UCSD-AML1 (cell line): ENCODE measurements at regions not wholly inside any gene's neighbourhood (a gene's known extent, or its start where the extent isn't known, plus 50 kb on each side); places are given as distances from the start of the nearest gene placed in this dataset.
"Not testable (repeated sequence)": the region's sequence is repeated elsewhere in the genome, so short reads cannot be mapped to it uniquely, and the experiment has no call there.

Source experiments
- DNase-seq: peaks from one replicate; lab custom pipeline; 2025; ENCODE audit not compliant: unreplicated experiment; lab: John Stamatoyannopoulos, UW

DNA sequence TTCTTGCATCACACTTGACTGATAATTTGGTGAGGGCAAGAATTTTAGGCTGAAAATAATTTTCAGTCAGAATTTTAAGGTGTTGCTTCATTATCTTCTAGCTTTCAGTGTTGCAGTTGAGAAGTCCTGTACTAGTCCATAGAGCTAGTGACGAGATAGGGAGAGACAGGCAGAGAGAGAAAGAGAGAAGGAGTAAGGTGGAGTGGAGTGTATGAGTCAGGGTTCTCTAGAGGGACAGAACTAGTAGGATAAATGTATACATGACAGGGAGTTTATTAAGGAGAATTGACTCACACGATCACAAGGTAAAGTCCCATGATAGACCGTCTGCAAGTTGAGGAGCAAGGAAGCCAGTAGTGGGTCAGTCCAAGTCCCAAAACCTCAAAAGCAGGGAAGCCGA is 127.2 kb downstream of the UTP18 start:
- DNase-seq, result no peak

DNA sequence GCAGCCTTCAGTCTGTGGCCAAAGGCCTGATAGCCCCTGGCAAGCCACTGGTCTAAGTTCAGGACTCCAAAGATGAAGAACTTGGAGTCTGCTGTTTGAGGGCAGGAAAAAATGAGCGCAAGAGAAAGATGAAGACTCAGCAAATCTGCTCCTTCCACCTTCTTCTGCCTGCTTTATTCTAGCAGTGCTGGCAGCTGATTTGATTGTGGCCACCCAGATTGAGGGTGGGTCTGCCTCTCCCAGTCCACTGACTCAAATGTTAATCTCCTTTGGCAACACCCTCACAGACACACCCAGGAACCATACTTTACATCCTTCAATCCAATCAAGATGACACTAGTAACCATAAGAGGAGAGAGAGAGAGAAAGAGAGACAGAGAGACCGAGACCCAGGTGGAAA is 127.6 kb downstream of the UTP18 start:
- DNase-seq, result no peak

DNA sequence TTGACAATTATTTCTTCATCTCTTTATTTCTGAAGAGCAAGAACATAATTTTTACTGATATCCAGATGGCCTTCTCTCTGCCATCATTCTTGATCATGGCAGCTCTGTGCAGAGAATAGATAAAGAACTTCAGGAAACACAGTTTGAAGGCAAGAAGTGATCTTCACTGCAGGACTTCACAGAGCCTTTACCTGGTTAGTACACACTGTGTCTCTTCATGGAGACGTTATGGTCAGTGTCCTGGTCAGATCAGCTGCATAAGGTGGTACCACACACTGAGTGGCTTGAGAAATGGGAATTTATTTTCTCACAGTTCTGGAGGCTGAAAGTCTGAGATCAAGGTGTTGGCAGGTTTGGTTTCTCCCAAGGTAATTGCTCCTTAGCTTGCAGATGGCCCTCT is 129.5 kb downstream of the UTP18 start:
- no peak for DNase-seq

DNA sequence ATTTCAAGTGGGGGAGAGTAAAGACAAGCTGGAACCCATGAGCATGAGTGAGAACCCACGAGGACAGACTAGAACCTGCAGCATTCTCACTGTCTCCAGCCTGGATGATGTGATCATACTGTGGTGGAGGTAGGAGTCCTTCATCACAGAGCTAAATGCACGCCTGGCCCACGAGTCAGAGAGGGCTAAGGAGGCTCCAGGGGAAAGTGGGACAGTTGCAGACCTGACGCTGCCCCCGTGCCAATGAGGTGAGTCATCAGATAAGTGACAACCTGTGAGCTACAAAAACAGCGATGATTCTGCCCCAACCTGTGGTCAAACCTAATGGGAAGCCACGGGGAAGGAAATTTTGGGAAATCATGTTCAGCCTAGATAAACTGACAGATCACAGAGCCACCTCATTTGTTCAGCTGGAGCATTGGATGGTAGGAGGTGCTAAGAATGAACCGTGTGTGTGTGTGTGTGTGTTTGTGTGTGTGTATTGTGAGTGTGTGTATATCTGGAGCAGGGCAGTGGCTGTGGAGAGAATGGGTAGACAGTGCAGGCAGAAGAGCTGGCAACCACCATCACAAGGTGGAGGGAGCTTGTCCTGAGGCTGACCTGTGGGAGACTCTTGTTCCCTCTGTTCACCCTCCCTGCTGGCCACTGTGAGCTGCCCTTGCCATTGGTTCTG is 131.8 kb downstream of the UTP18 start:
- no peak for DNase-seq

DNA sequence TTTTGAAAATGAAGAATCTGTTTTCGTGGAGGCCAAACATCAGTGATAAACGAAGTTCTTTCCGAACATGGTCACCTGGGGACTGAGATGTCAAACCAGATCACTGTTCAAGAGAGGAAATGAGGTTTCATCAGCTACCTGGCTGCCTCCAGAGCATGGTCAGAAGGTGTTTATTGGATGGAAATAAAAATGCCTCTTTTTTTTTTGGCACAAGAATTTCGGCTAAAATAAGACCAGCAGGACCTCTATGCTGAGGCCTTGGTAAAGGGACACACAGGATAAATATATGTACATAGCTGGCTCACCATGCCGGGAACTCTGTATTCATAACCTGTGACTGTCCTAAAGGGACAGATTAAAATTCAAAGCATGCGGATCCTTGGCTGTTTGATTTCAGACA is 135.3 kb downstream of the UTP18 start:
- no peak for DNase-seq

DNA sequence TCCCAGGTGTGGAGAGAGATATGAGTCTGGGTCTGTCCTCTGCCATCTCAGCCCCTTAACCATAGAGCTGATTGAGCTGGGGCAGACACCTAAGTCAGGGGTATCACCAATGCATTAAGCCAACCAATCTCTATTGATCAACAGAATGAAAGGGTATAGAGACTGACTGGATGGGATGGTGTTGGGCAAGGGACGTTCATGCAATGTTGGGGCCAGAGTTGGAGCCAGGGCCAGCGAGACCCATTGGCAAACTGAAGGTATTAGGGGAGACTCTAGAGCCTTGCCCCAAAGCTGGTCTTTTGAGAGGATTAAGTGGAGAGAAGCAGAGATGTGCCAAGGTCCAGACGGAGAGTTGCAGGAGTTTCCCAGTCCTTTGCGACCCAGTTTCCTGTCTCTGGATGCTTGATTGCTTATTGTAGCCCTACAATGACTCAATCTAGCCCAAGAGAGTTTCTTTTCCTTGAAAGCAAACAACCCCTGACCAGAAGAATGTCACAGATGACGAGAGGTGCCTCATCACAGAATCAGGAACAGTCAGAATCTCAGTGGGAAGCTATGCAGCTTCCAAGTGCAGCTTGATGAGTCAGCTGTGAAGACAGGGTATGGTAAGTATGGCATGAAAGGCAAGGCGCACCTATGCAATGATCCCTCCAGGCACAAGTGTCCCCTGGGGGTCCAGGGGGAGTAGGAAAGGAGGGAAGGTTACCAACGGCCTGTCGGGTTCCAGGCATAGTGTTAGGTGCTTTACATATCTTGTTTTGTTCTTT is 137.2 kb downstream of the UTP18 start:
- DNase-seq, result no peak

DNA sequence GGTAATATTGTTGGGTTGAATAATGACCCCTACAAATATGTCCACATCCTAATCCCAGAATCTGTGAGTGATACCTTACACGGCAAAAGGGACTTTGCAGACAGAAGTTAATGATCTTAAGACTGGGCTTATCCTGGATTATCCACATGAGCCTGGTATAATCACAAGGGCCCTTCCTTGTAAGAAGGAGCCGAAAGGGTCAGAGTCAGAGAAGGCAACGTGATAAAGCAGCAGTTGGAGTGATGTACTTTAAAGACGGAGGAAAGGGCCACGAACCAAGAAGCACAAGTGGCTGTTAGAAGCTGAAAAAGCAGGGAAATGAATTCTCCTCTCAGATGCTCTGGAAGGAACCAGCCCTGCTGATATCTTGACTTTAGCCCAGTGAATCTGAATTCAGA is 137.8 kb downstream of the UTP18 start:
- no peak for DNase-seq

DNA sequence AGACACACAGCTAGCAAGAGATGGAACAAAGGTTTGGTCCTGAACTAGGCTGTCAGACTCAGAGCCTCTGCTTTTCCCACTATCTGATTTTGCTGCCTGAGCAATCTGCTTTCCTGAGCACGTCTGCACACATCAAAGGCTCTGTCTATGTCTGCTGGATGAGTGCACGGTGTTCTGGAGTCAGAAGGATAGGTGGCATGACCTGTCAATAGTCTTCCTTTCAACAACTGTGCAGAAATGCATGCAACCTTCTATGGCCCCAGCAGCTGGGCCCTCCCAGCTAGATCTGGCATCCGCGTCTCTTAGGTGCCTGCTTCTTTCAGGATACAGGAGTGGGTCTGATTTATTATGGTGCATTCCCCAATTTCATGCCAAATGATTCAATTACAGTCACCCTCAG is 138.3 kb downstream of the UTP18 start:
- no peak for DNase-seq

DNA sequence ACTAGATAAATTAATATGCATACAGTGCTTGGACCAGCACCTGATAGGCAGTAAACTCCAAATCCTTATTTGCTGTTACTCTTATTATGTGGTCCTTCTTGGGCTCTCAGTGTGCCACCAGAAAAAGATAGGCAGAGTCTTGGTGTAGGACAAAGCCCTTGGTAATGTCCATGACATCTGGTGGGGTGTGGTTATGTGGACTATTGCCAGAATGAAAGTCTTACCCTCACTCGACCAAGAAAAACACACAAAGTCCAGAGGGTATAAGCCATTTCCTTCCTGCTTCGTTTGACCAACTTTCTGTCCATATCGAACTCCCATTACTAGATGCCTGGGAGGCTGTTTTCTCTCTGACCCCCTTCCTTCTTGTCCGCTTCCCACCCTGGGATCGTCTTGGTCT is 140.9 kb downstream of the UTP18 start:
- DNase-seq, result no peak

DNA sequence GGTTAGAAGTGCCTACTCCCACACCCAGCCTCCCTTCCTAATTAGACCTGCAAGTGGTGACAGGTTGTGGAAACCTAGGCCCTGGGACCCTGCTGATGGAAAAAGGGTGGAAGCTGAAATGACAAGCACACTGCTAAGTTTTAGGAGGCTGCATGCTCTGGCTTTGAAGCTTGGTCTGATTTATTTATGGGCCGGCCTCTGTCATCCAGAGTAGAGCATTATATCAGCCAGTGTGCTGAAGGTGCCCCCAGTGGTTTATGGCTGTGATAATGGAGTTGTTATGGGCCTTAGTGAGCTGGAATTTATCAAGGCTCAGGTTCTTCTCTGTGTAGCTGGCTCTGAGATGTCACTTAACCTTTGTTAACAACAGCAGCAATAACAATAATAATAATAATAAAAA is 142.6 kb downstream of the UTP18 start:
- no peak for DNase-seq

DNA sequence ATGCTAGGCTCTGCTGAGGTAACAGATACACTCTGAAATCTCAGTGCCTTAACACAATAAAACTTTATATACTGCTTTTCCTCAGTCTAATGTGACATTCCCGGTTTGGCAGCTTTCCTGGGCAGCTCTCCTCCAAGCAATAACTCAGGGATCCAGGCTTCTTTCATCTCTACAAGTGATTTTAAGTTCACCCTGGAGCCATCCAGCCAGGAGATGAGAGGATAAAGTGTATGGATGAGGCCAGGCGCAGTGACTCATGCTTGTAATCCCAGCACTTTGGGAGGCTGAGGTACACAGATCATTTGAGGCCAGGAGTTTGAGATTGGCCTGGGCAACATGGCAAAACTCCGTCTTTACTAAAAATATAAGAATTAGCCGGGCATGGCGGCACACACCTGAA is 147.2 kb downstream of the UTP18 start:
- DNase-seq, result no peak

DNA sequence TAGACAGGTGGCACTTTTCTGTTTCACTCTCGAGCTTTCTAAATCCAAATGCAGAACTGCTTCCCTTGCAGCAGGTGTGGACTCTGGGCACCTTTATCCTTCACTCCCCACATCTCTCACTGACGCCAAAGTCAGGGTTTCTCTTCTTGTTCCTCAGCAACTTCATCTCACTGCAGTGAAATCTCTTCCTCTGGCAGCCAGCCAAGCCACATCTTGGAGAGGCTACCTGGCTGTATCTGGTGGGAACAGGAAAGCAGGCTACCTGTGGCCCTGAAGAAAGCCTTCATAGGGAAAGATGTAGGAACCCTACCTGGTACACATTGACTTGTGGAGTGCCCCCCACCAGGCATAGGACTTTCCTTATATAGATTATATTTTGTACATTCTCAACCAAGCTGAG is 159.1 kb downstream of the UTP18 start:
- DNase-seq, result no peak

DNA sequence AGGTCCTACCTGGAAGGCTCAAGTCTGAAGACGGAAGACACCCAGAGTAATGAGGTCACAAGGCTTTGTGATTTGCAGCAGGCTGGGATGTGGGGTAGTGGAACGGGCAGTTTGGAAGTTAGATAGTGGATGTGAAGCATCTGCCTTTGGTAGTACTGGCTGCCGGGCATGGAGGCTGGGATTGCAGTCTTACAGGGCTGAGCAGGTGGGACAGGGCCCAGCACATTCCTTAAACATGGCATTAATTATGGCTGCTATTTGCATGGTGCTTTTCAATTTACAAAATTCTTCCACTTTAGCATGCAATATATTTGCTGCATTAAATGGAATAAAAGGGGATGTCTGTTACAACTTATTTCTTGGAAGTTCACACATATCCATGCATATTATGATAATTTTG is 161.2 kb downstream of the UTP18 start:
- no peak for DNase-seq

DNA sequence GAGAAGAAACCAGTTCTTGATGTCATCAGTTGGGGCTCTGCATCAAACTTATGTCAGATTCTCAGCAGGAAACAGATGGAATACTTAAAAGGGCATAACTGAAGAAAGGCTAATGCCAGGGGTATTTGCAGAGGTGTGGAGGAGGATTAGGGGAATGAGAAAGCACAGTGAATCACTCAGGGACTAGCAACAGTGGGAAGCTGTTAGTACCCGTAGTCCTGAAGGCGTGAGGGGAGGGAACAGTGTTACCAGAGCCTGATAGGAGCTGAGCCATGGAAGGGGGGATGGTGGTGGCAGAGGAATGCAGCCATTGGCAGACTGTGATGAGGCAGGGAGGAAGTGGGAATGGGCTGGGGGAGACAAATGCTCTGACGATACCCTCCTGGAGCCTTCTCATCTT is 162.3 kb downstream of the UTP18 start:
- DNase-seq, result no peak

DNA sequence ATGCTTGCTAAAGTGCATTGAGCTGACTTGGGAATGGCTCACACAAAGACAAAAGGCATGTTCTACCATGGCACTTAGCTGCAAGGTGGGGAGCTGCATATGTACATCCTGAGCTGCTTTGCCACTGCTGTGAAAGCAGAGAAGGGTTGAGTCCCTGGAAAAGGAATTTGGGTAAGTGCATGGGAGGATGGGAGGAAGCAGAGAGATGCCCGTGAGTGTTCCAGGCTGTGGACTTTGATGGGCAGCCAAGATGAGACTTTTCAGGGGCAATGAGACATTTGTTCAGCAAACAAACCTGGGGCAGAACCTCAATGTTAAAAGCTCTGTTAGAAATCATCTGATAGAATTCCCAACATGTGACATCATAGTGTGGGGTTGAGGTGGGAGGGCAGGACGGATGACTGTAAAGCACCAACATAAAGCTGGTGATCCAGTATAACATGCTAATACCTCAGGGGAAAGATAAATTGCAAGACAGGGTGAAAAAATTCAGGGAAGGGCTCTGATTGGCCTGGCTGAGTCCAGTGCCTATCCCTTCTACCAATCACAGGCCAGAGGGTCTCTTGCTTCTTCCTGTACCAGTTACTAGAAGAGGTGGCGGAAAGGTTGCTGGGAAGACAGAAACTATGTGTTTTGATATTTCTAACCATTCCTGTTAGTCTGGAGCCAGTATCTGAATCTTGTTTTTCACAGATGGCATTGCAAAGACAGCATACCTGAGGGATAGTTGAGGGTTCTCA is 163.2 kb downstream of the UTP18 start:
- no peak for DNase-seq

DNA sequence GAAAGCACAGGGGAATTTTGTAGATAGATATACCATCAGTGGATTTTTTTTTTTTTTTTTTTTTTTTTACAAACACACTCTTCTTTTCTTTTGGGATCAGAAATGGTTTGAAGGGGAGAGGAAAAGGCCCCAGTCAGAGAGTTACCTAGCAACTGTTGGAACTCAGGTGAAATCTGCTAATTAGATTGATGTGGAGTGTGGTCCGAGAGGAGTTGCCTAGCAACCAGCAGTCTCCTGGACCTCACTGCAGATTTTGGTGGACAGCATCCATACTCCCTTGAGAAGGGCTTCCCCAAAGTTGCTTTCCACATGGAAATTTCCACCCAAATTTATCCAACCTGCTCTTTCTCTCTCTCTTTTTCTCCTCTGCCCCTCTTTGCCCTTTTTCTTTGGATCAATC is 165.4 kb downstream of the UTP18 start:
- DNase-seq, result no peak

DNA sequence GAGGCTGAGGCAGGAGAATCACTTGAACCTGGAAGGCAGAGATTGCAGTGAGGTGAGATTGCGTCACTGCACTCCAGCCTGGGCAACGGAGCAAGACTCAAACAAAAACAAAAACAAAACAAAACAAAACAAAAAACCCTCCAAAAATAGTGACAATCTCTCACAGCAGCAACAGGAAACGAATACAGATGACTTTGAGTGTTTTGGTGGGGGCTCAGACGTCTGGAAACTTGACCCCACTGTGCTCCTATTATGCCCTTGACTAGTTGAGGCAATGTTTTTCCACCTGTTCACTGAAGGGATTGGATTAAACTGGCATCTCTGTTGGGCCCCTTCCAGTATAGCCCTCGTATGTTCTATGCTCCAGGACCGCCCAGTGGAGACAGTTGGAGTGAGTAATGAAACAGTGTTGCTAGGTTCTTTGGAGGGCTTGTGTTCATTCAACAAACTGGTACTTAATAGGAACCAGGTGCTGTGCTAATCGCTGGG is 167.0 kb downstream of the UTP18 start:
- no peak for DNase-seq

DNA sequence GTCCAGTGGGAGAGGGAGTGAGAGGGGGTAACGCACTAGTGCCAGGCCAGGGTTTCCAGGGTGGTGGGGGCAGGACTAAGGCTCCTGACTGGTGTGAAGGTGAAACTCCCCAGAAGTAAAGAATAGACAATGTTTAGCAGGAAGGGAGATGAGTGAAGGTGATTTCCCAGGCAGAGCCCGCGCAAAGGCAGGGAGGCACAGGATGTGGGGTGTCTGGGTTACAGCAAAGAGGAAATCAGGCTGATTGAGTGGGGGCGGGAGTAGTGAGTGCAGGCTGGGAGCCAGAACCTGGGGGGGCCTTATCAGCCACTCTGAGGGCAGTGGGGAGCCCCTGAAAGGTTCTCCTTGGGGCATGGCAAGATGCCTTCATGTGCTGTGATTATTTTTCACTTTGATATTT is 167.5 kb downstream of the UTP18 start:
- no peak for DNase-seq

DNA sequence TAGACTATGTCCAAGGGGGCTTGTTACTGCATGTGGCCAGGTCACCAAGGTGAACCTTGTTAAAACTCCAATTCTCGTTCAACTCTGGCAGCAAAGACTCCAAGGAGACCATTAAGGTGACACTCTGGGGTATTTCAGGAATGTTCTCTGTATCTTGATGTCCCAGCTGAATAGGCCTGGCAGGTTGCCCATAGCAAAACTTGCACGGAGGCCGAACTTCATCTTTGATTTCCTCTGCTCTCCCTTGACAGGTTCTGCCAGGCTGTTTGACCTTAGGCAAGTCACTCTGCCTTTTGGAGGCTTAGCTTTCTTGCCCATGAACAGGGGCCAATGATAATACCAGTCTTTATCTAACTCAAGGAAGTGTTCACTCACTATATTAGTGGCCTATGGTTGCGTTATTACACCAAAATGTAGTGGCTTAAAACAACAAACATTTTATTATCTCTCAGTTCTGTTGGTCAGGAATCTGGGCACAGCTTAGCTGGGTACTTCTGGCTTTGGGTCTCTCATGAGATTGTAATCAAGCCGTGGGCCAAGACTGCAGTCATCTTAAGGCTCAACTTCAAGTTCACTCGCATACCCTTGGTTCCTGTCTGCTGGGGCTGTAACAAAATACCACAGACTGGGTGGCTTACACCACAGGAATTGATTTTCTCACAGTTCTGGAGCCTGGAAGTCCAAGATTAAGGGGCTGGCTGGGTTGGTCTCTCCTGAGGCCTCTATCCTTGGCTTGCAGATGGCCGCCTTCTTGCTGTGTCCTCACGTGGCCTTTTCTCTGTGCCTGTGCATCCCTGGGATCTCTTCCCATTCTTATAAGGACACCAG is 168.5 kb downstream of the UTP18 start:
- DNase-seq, result no peak

DNA sequence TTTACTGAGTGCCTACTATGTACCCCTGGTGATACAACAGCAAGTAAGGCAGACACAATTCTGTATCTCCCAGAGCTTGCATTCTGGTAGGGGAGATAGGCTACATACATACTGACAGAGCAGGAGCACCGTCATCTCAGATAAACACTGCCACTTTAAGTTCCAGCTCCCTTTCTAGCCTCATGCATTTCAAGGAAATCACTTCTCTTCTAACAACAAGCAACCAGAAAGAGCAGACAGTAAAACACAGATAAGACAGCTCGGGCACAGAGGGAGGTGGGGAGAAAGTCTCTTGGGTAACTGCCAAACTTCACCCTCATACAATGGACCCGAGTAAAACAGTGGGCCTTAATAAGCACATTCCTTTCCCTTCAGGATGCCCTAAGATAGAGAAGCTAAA is 169.6 kb downstream of the UTP18 start:
- DNase-seq, result not testable (repeated sequence)

DNA sequence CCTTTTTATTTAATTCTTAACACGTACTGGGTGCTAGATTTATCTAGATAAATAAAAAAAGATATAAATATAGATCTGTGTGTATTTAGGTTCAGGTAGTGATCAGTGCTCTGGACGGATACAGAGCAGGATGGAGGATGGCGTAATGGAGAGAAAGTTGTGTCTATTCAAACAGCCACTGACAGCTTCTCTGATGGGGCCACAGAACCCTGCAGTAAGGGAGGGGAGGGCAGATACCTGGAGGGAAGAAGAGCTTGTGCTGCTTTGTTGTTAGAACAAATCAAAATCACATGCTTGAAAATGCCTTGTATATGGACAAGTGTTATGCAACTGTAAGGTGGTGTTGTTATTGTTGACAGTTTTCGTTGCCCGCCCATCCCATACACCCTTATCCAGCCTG is 170.2 kb downstream of the UTP18 start:
- DNase-seq, result no peak
